H9 (cell line): ENCODE measurements at regions not wholly inside any gene's neighbourhood (a gene's known extent, or its start where the extent isn't known, plus 50 kb on each side); places are given as distances from the start of the nearest gene placed in this dataset.

Experiments used
- DNase-seq: peaks from one replicate; pipeline ENCODE4 v3.0.0-alpha.2; 2017
- H2AFZ ChIP-seq: one replicate; pipeline ENCODE4 v1.6.1; 2013; ENCODE audit warnings: mild to moderate bottlenecking, low read length, control low read depth, moderate library complexity
- H2AK5ac ChIP-seq: 2 replicates; pipeline ENCODE4 v1.6.1; 2013; ENCODE audit warnings: low read length, control low read depth, mixed read lengths; ENCODE audit not compliant: insufficient read length
- H2BK120ac ChIP-seq: one replicate; pipeline ENCODE4 v1.6.1; 2013; ENCODE audit warnings: low read depth, mild to moderate bottlenecking, low read length, control low read depth, inconsistent platforms; ENCODE audit not compliant: poor library complexity, severe bottlenecking
- H2BK12ac ChIP-seq: 2 replicates; pipeline ENCODE4 v1.6.1; 2013; ENCODE audit warnings: low read length, control low read depth, mixed read lengths, low read depth; ENCODE audit not compliant: insufficient read length
- H2BK15ac ChIP-seq: 2 replicates; pipeline ENCODE4 v1.6.1; 2013; ENCODE audit warnings: low read depth, low read length, control low read depth
- H2BK20ac ChIP-seq: one replicate; pipeline ENCODE4 v1.6.1; 2013; ENCODE audit warnings: low read depth, mild to moderate bottlenecking, low read length, control low read depth, inconsistent platforms; ENCODE audit not compliant: poor library complexity, severe bottlenecking
- H2BK5ac ChIP-seq: 2 replicates; pipeline ENCODE4 v1.6.1; 2013; ENCODE audit warnings: low read length, control low read depth, mixed read lengths; ENCODE audit not compliant: insufficient read length
- H3K14ac ChIP-seq: 2 replicates; pipeline ENCODE4 v1.6.1; 2013; ENCODE audit warnings: low read length, control low read depth; ENCODE audit not compliant: insufficient read depth
- H3K18ac ChIP-seq: 2 replicates; pipeline ENCODE4 v1.6.1; 2013; ENCODE audit warnings: low read depth, mild to moderate bottlenecking, mixed read lengths, low read length, control low read depth; ENCODE audit not compliant: insufficient read length
- H3K23ac ChIP-seq: 2 replicates; pipeline ENCODE4 v1.6.1; 2013; ENCODE audit warnings: low read length, control low read depth, mixed read lengths, low read depth; ENCODE audit not compliant: insufficient read length
- H3K23me2 ChIP-seq: 2 replicates; pipeline ENCODE4 v1.6.1; 2013; ENCODE audit warnings: low read depth, mild to moderate bottlenecking, mixed read lengths, low read length, control low read depth; ENCODE audit not compliant: insufficient read length, poor library complexity, severe bottlenecking
- H3K27ac ChIP-seq: 2 replicates; pipeline ENCODE4 v1.5.1; 2013; ENCODE audit warnings: low read length, control low read depth, mixed read lengths, low read depth; ENCODE audit not compliant: insufficient read length
- H3K27me3 ChIP-seq: 2 replicates; pipeline ENCODE4 v1.6.1; 2013; ENCODE audit warnings: low read length, control low read depth, inconsistent platforms; ENCODE audit not compliant: insufficient read depth
- H3K4ac ChIP-seq: 2 replicates; pipeline ENCODE4 v1.6.1; 2013; ENCODE audit warnings: low read depth, mild to moderate bottlenecking, control low read depth, inconsistent platforms, low read length, moderate library complexity
- H3K4me1 ChIP-seq: 2 replicates; pipeline ENCODE4 v1.6.1; 2013; ENCODE audit warnings: low read length, control low read depth, inconsistent platforms; ENCODE audit not compliant: insufficient read depth
- H3K4me2 ChIP-seq: 2 replicates; pipeline ENCODE4 v1.6.1; 2013; ENCODE audit warnings: low read length, control low read depth, mixed read lengths; ENCODE audit not compliant: insufficient read length, insufficient read depth
- H3K56ac ChIP-seq: 2 replicates; pipeline ENCODE4 v1.6.1; 2013; ENCODE audit warnings: low read depth, mild to moderate bottlenecking, mixed read lengths, low read length, control low read depth; ENCODE audit not compliant: insufficient read length
- H3K79me1 ChIP-seq: 2 replicates; pipeline ENCODE4 v1.6.1; 2013; ENCODE audit warnings: low read depth, mild to moderate bottlenecking, moderate library complexity, low read length, control low read depth, inconsistent platforms; ENCODE audit not compliant: insufficient read depth, poor library complexity, severe bottlenecking
- H3K79me2 ChIP-seq: 2 replicates; pipeline ENCODE4 v1.6.1; 2013; ENCODE audit warnings: low read length, control low read depth, inconsistent platforms; ENCODE audit not compliant: insufficient read depth
- H3K9ac ChIP-seq: 2 replicates; pipeline ENCODE4 v1.6.1; 2013; ENCODE audit warnings: low read length, control low read depth, mixed read lengths; ENCODE audit not compliant: insufficient read length; ENCODE audit errors: extremely low read depth
- H3K9me3 ChIP-seq: one replicate; pipeline ENCODE4 v1.6.1; 2013; ENCODE audit warnings: low read depth, low read length, inconsistent platforms; ENCODE audit not compliant: control insufficient read depth
- H3T11ph ChIP-seq: one replicate; pipeline ENCODE4 v1.6.1; 2013; ENCODE audit warnings: mild to moderate bottlenecking, low read length, control low read depth, inconsistent platforms
- H4K20me1 ChIP-seq: one replicate; pipeline ENCODE4 v1.6.1; 2013; ENCODE audit not compliant: control insufficient read depth, insufficient read length, insufficient read depth
- H4K5ac ChIP-seq: 2 replicates; pipeline ENCODE4 v1.6.1; 2013; ENCODE audit warnings: low read depth, mild to moderate bottlenecking, mixed read lengths, low read length, control low read depth; ENCODE audit not compliant: insufficient read length
- H4K8ac ChIP-seq: replicated peaks from 2 replicates; pipeline ENCODE4 v1.6.1; 2013; ENCODE audit warnings: low read length, control low read depth, mixed read lengths, low read depth; ENCODE audit not compliant: insufficient read length
- H4K91ac ChIP-seq: 2 replicates; pipeline ENCODE4 v1.6.1; 2013; ENCODE audit warnings: low read depth, mild to moderate bottlenecking, moderate library complexity, mixed read lengths, low read length, control low read depth; ENCODE audit not compliant: insufficient read length
- H3K27ac Mint-ChIP-seq, 3 experiments: 2 replicates in 2 of 3; 3 replicates in 1 of 3; pipeline ENCODE4 v1.8.0; 2020 to 2021; ENCODE audit warnings: mixed read lengths in 3 of 3, mild to moderate bottlenecking in 1 of 3, moderate library complexity in 1 of 3
- H3K27me3 Mint-ChIP-seq: 2 replicates; pipeline ENCODE4 v1.8.0; 2021; ENCODE audit warnings: low read depth, mild to moderate bottlenecking, moderate library complexity, mixed read lengths
- H3K36me3 Mint-ChIP-seq, 3 experiments: 2 replicates in 2 of 3; 3 replicates in 1 of 3; pipeline ENCODE4 v1.8.0; 2020 to 2021; ENCODE audit warnings: low read depth in 3 of 3, mixed read lengths in 3 of 3; ENCODE audit not compliant: insufficient read depth in 1 of 3
- H3K4me1 Mint-ChIP-seq, 2 experiments: 2 replicates each; pipeline ENCODE4 v1.8.0; 2020; ENCODE audit warnings: mixed read lengths in 2 of 2
- H3K4me3 Mint-ChIP-seq, 2 experiments: 2 replicates in 1 of 2; 3 replicates in 1 of 2; pipeline ENCODE4 v1.8.0; 2020 to 2021; ENCODE audit warnings: mild to moderate bottlenecking in 2 of 2, mixed read lengths in 2 of 2, moderate library complexity in 1 of 2
- H3K9me3 Mint-ChIP-seq, 2 experiments: 2 replicates in 1 of 2; 3 replicates in 1 of 2; pipeline ENCODE4 v1.8.0; 2020; ENCODE audit warnings: mild to moderate bottlenecking in 2 of 2, mixed read lengths in 2 of 2, moderate library complexity in 1 of 2
- WGBS: extraction: QIAGEN DNeasy Blood & Tissue Kit; methylation state at CpG from one replicate; pipeline ENCODE4 v1.1.7; 2013; ENCODE audit warnings: missing lambda C conversion rate, low lambda C conversion rate, mixed read lengths; ENCODE audit not compliant: insufficient read length; ENCODE audit errors: extremely low coverage; 5-methylcytosine and 5-hydroxymethylcytosine counted together
- TF ChIP-seq, protein P1 (sequence below): fragments of 200-600 bp; sonication (generic); conservative IDR thresholded peaks from 3 replicates; pipeline ENCODE4 v1.8.0; 2021; ENCODE audit warnings: antibody characterized with exemption, mild to moderate bottlenecking

DNA sequence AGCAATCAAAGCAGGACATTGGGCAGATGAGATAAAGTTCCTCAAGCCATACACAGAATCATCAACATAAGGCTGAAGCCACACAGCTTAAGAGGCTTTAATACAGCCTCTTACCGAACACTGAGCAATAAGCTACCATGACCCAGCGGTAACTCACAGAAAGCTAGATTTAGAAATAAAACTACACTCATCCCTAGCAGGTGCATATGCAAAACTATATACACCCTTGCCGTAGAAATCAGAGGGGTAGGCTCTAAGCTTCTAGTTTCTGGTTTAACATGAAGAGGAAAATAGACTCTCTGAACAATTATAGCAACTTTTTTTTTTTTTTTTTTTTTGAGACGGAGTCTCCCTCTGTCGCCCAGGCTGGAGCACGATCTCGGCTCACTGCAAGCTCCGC is 428.8 kb upstream of the FIGN start:
- Histone ChIP-seq H3K56ac (no peak overlapping the region), H4K91ac (no peak overlapping the region), H3K9ac (no peak overlapping the region), H4K8ac (no peak overlapping the region), H3K14ac (no peak overlapping the region), H2BK5ac (no peak overlapping the region), H3K79me2 (no peaks in the 10 kb centered on the region), H3K27ac (no peak overlapping the region), H3K4me1 (no peaks in the 10 kb centered on the region), H3K23ac (no peak overlapping the region), H3K27me3 (no peaks in the 10 kb centered on the region), H2AK5ac (no peak overlapping the region), H4K20me1 (no peaks in the 10 kb centered on the region), H2BK12ac (no peak overlapping the region), H3K4me2 (no peak overlapping the region), H3T11ph (no peak overlapping the region), H3K4ac (no peak overlapping the region), H2BK120ac (no peak overlapping the region), H3K79me1 (no peaks in the 10 kb centered on the region), H3K9me3 (no peaks in the 10 kb centered on the region), H4K5ac (no peak overlapping the region), H3K18ac (no peak overlapping the region), H2BK20ac (no peak overlapping the region), H2AFZ (no peak overlapping the region), H2BK15ac (no peak overlapping the region), H3K23me2 (no peaks in the 10 kb centered on the region)
- Mint-ChIP-seq H3K9me3 (peaks cover 7 to 12% of the 10 kb centered on the region in 2 experiments; a peak in 4 of 5 replicates), H3K27me3 (no peaks in the 10 kb centered on the region), H3K4me3 (no peak overlapping the region), H3K4me1 (no peaks in the 10 kb centered on the region), H3K36me3 (peaks cover 0 to 3% (median 1%) of the 10 kb centered on the region in 3 experiments; a peak in 2 of 7 replicates), H3K27ac (no peak overlapping the region)
- TF ChIP-seq, protein P1, sequence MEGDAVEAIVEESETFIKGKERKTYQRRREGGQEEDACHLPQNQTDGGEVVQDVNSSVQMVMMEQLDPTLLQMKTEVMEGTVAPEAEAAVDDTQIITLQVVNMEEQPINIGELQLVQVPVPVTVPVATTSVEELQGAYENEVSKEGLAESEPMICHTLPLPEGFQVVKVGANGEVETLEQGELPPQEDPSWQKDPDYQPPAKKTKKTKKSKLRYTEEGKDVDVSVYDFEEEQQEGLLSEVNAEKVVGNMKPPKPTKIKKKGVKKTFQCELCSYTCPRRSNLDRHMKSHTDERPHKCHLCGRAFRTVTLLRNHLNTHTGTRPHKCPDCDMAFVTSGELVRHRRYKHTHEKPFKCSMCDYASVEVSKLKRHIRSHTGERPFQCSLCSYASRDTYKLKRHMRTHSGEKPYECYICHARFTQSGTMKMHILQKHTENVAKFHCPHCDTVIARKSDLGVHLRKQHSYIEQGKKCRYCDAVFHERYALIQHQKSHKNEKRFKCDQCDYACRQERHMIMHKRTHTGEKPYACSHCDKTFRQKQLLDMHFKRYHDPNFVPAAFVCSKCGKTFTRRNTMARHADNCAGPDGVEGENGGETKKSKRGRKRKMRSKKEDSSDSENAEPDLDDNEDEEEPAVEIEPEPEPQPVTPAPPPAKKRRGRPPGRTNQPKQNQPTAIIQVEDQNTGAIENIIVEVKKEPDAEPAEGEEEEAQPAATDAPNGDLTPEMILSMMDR, result no peak
- no CpG with 5 or more reads among the region's 8 CpGs for WGBS
- DNase-seq, result no peak
